Psoas muscle (tissue), 7 donors: ENCODE measurements at regions not wholly inside any gene's neighbourhood (a gene's known extent, or its start where the extent isn't known, plus 50 kb on each side); places are given as distances from the start of the nearest gene placed in this dataset.

ENCODE experiments used
- ATAC-seq, 4 donors: fragments of 200-7000 bp; cut with Tn5 transposase; one replicate each; pipeline ENCODE4 v1.9.1; 2020; ENCODE audit warnings: moderate library complexity in 3 of 4, mild to moderate bottlenecking in 2 of 4
- DNase-seq, 2 donors: peaks; one replicate each; pipeline ENCODE4 v3.0.0-alpha.2; 2020
- H3K27ac ChIP-seq: fragments of 200-600 bp; one replicate; pipeline ENCODE4 v1.8.0; 2022
- H3K27me3 ChIP-seq, 3 donors: fragments of 200-600 bp in 1 of 3; one replicate each; pipeline versions ENCODE4 v1.6.1 to v1.8.0; 2013 to 2022; ENCODE audit warnings: low read length in 2 of 3, mild to moderate bottlenecking in 2 of 3, moderate library complexity in 1 of 3; ENCODE audit not compliant: insufficient read depth in 3 of 3
- H3K36me3 ChIP-seq, 2 donors: fragments of 200-600 bp in 1 of 2; one replicate each; pipeline versions ENCODE4 v1.6.1 to v1.8.0; 2013 to 2022; ENCODE audit warnings: low read depth in 1 of 2, mild to moderate bottlenecking in 1 of 2, moderate library complexity in 1 of 2; ENCODE audit not compliant: insufficient read depth in 1 of 2
- H3K4me1 ChIP-seq: fragments of 200-600 bp; one replicate; pipeline ENCODE4 v1.8.0; 2022
- H3K4me3 ChIP-seq: fragments of 200-600 bp; one replicate; pipeline ENCODE4 v1.8.0; 2022; ENCODE audit warnings: mild to moderate bottlenecking
- H3K9me3 ChIP-seq: fragments of 200-600 bp; one replicate; pipeline ENCODE4 v1.8.0; 2022
- WGBS, 3 donors: extraction: QIAGEN DNeasy Blood & Tissue Kit; methylation state at CpG; one replicate each; pipeline versions ENCODE4 v1.1.6 to v1.1.7; 2013; 5-methylcytosine and 5-hydroxymethylcytosine counted together
- intact Hi-C, 2 donors: fragments of 100-400 bp; cut with DNase I; formaldehyde crosslinking; loops; one replicate each; pipeline versions ENCODE4 v1.11.0 to v1.14.2; 2022
- TF ChIP-seq, protein P1 (sequence below): fragments of 200-600 bp; IDR thresholded peaks from one replicate; pipeline ENCODE4 v1.8.0; 2022; ENCODE audit warnings: antibody characterized with exemption
- donor health status: healthy with polysubstance abuse.
- donor health status: DM: no; HTN: no; CAD: no; lungs with moderate emphysema.
- donor health status: Bipolar disorder and iron deficiency.
- donor health status: healthy.
- donor health status: DM: yes; HTN: yes; CAD: no.
- donor health status: DM: no; HTN: no; CAD: no.
- donor health status: DM: yes; HTN: yes; CAD: no.

DNA sequence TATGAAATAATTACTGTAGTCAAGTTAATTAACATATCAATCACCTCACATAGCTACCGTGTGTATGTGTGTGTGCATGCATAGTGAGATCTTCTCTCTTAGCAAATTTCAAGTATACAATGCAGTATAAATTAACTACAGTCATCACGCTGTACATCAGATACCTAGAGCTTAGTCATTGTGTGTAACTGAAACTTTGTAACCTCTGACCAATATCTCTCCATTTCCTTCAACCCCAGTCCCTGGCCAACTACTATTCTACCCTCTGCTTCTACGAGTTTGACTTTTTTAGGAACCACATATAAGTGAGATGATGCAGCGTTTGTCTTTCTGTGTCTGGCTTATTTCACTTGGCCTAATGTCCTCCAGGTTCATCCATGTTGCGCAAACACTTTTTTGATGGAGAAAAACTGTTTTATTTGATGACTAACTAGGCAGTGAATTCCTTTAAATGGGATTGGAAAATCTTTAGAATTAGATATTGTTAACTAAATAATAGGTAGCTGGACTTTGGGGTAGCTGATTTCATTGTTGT lies 459.5 kb downstream of the DHX35 start:
- H3K9me3 ChIP-seq: no peaks in the 10 kb centered on the region
- intact Hi-C loops: loop anchor here in 1 of 2 donors (10.0 kb wide), 1 partner anchor 307 kb away; no protein-coding TSS in a partner anchor
- TF ChIP-seq, protein P1, sequence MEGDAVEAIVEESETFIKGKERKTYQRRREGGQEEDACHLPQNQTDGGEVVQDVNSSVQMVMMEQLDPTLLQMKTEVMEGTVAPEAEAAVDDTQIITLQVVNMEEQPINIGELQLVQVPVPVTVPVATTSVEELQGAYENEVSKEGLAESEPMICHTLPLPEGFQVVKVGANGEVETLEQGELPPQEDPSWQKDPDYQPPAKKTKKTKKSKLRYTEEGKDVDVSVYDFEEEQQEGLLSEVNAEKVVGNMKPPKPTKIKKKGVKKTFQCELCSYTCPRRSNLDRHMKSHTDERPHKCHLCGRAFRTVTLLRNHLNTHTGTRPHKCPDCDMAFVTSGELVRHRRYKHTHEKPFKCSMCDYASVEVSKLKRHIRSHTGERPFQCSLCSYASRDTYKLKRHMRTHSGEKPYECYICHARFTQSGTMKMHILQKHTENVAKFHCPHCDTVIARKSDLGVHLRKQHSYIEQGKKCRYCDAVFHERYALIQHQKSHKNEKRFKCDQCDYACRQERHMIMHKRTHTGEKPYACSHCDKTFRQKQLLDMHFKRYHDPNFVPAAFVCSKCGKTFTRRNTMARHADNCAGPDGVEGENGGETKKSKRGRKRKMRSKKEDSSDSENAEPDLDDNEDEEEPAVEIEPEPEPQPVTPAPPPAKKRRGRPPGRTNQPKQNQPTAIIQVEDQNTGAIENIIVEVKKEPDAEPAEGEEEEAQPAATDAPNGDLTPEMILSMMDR: no peak
- H3K27me3 ChIP-seq: no peaks in the 10 kb centered on the region
- 89 to 94% (median 90%) methylated on average over 5 of the region's 5 CpGs for WGBS, 3 donors
- H3K4me3 ChIP-seq: no peak overlapping the region
- DNase-seq (no peak), ATAC-seq (no peak)
- no peaks in the 10 kb centered on the region for H3K36me3 ChIP-seq
- no peaks in the 10 kb centered on the region for H3K4me1 ChIP-seq
- no peak overlapping the region for H3K27ac ChIP-seq

- DNase-seq (no peak), ATAC-seq (no peak)
- Histone ChIP-seq H3K27me3 (peaks cover 0 to 4% (median 0%) of the 10 kb centered on the region in 3 donors), H3K4me1 (no peaks in the 10 kb centered on the region), H3K9me3 (no peaks in the 10 kb centered on the region), H3K36me3 (no peaks in the 10 kb centered on the region), H3K27ac (no peak overlapping the region), H3K4me3 (no peak overlapping the region)
- TF ChIP-seq, protein P1: no peak
- intact Hi-C loops: no loop called here
Measured at GRCh38 chr20:39412091-39412490, 449.9 kb downstream of the DHX35 start.

DNA sequence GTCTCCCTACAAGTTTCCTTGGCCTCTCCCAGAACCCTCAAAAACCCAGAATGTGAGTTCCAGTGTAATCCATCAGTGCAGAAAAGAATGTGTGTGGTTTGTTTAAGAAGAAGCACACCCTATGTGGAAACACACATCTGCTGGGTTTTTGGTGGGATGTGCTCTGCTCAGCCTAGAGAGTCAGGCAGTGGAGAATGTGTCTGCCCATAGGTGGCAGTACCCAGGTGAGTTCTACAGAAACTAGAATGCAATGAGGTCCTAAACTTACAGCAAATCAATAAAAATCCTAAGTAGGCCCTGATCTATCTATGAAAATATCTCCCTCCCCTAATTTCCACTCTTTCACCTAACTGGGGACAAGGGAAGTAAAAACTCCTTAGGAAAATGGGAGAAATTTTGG lies 437.3 kb downstream of the DHX35 start:
- Histone ChIP-seq H3K36me3 (no peaks in the 10 kb centered on the region), H3K9me3 (no peaks in the 10 kb centered on the region), H3K4me3 (no peak overlapping the region), H3K4me1 (no peaks in the 10 kb centered on the region), H3K27me3 (no peaks in the 10 kb centered on the region), H3K27ac (no peak overlapping the region)
- ATAC-seq (no peak), DNase-seq (no peak)
- TF ChIP-seq, protein P1: no peak
- intact Hi-C loops: no loop called here

DNA sequence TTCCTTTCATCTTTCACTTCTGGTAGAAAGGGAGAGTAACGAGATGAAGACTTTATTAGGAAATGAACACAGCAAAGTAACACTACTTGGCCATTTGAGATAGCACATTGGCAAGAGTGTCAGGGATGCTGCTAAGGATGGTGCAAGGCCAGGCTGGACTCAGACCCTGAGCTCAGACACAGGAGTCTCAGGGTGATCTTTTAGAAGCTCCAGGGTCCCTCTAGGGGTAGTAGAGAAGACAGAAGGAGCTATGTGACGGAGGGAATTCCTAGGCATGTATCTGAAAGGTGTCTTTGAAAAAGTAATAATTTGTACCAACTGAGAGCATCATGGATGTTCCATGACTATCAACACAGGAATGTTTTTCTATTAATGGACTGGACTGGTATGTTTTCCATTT lies 436.5 kb downstream of the DHX35 start:
- H3K36me3 ChIP-seq: no peaks in the 10 kb centered on the region
- WGBS, 3 donors: 64 to 84% (median 76%) methylated on average over 2 of the region's 2 CpGs
- H3K4me1 ChIP-seq: no peaks in the 10 kb centered on the region
- no peak for ATAC-seq
- DNase-seq: no peak
- no peaks in the 10 kb centered on the region for H3K9me3 ChIP-seq
- TF ChIP-seq, protein P1: no peak
- H3K27me3 ChIP-seq: no peaks in the 10 kb centered on the region
- intact Hi-C loops: no loop called here
- no peak overlapping the region for H3K4me3 ChIP-seq
- H3K27ac ChIP-seq: no peak overlapping the region

DNA sequence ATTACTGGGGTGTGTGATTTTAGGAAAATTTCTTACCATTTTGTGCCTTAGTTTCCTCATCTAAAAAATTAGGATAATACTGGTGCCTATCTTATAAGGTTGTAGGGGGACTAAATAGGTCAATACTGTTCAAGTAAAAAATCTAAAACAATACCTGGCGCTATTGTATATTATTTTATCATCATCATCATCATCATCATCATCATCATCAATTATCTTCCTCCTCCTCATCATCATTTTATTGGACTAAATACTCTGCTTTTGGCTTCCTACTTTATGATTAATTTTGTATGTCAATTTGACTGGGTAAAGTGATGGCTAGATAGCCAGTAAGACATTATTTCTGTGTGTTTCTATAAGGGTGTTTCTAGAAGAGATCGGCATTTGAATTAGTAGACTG lies 435.5 kb downstream of the DHX35 start:
- no peak for ATAC-seq
- intact Hi-C loops: no loop called here

More for the DNA sequence above, 435.5 kb downstream of the DHX35 start:
- Histone ChIP-seq H3K4me1 (no peaks in the 10 kb centered on the region), H3K9me3 (no peaks in the 10 kb centered on the region), H3K27me3 (no peaks in the 10 kb centered on the region), H3K4me3 (no peak overlapping the region), H3K36me3 (no peaks in the 10 kb centered on the region), H3K27ac (no peak overlapping the region)
- no peak for DNase-seq
- WGBS, 3 donors: 97 to 100% (median 99%) methylated on average over 2 of the region's 2 CpGs
- TF ChIP-seq, protein P1: no peak
